HG03469 (cell line): ENCODE measurements at regions not wholly inside any gene's neighbourhood (a gene's known extent, or its start where the extent isn't known, plus 50 kb on each side); places are given as distances from the start of the nearest gene placed in this dataset.
"Not testable (repeated sequence)": the region's sequence is repeated elsewhere in the genome, so short reads cannot be mapped to it uniquely, and the experiment has no call there.

Experiments
- ATAC-seq: cut with Tn5 transposase; IDR thresholded peaks from one replicate; pipeline ENCODE4 v1.9.1; 2021; ENCODE audit warnings: mild to moderate bottlenecking, moderate library complexity, moderate number of reproducible peaks; ENCODE audit not compliant: unreplicated experiment

DNA sequence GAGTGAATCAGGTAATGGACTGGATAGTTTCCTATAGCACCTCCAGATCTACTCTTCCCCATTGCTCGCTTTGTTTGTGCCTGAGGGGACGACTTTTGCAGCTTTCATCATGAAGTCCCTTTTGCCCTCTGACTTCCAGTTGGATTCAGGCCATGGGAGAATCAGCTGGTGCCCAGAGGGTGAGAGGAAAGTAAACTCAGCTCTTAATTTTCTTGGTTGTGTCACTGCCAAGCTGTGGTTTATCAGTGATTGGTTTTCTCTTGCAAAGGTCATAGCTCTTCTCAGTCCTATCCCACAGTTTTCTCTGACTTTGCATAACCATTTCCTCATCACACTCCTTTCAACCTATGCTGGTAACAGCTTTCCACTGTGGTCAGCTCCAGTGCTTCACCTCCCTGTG is 200.1 kb downstream of the KCNJ2 start:
- ATAC-seq, result no peak

DNA sequence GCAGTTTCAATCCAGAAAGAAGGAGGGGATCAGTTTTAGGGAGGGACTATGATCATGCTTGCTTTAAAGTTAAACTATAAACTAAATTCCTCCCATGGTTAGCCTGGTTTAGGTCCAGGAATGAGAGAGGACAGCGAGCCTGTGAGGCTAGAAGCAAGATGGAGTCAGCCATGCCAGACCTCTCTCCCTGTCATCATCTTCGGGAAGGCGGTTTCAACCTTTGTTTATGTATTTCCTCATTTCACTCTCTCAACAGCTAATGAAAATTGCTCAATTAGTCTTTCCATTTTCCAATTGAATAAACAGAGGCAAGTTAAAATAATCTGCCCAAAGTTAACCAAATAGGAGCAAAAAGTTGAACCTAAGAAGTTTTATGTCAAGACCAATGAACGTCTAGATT is 201.5 kb downstream of the KCNJ2 start:
- no peak for ATAC-seq

DNA sequence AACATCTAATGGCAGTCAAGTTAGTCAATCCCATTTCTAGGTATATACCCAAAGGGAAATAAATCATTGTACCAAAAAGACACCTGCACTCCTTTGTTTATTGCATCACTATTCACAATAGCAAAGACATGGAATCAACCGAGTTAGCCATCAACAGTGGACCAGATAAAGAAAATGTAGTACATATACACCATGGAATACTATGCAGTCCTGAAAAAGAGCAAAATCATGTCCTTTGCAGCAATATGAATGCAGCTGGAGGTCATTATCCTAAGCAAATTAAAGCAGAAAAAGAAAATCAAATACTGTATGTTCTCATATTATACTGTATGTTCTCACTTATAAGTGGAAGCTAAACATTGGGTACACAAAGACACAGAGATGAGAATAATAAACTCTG is 204.0 kb downstream of the KCNJ2 start:
- ATAC-seq, result no peak

DNA sequence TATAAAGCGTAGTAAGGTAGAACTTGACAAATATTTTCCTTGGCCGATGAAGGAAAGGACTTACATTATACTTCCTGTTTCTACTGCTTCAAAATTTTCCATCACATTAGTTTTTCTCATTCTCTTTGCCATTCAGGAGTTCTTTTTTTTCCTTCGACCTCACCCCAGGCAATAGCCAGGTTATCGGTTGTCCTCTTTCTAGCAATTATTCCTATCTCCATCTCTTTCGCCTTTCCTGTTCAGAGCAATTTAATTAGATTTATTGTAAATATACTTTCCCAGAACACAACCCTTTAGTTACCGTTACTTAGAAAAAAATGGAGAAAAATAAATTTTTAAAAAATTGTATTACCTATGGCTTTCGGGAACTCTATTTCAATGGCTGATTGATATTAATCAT is 205.2 kb downstream of the KCNJ2 start:
- ATAC-seq, result no peak

DNA sequence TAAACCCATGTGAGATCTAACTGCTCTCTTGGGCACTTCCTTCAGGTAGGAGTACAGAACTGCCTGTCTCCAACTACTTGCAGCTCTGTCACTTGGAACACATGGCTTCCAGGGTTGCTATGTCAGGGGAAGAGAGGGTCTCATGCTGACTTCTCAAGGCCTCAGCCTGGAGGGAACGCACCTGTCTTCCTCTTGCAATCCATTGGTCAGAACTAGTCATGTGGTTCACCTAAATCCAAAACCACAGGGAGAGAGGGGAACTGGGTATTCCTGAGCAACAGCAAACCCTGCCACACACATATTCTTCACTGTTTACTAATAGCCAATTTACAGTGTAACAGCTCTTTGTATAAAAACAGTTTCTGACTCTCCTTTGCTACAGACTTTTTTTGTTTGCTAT is 206.1 kb downstream of the KCNJ2 start:
- ATAC-seq, result no peak

DNA sequence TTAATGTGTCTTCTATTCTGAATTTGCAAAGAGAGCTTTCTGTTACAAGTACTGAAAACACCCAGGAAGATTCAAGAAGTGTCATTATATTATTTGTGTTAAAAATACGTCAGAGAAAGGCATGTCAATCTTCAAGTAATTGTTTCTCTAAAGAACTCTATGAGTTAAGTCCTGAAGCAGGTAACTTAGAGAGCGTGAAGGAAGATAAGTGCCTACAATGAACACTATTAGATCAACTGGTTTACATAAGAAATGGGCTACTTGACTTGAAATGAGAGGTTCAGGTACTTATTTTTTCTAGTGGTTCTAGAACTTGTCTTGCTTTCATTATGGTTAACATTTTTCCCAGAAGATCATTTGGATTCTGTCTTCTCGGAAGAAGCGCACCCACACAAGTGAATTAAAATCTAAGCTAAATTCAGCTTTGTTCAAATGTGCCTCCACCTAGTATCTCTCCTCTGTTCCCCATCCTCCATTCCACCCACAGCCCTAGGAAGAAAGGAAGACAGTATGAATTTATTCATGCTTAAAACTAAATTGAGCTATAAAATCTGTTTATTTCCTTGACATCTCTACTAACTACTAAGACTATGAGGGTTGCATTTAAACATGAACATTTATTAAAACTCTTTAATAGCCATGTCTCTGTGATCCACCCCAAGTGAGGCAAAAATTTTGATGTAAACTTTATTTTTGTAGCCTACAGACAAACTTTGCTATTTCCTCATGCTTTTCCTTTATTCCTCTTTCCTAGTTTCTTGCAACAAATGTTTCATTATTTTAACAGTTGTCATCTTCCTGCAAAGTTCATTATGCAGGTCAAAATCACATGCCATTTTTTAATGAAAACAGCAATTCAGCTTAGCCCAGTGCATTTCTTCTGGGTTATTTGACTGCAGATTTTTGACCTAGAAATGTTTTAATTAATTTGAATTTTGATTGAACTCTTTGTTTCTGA is 206.8 kb downstream of the KCNJ2 start:
- no peak for ATAC-seq

DNA sequence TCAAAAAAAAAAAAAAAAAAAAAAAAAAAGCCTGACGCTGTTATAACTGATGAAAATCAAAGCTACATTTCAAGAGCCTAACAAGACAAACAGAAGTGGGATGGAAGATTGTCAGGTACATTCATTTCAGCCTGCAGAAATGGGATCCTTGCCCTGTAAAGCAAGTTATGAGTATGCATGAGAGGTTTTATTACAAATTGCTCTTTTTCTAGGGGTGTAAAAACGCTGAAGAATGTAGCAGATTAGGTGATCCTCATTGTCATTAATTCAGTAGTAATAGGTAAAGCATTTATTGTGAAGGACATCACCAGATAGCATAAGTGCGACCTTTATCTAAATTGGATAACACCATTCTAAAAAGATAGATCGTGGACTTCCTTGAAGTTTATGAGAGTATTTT is 208.3 kb downstream of the KCNJ2 start:
- ATAC-seq, result no peak

DNA sequence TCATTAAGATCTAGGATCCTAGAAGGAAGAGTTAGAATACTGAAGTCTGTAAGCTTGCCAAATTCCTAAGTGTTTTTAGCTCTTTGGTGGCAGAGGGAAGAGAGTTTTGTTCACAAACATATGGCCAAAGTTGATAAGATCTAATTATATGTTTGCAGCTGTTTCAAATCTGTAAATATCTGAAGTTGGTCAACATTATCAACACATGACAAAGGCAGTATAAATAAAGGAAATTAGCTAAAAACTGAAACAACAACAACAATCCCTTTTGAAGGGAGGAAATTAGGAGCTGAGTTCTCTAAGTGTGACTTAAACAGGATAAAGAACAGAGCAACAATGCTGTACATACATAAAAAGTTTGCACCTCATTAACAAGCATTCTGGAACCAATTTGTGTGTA is 208.7 kb downstream of the KCNJ2 start:
- ATAC-seq, result no peak

DNA sequence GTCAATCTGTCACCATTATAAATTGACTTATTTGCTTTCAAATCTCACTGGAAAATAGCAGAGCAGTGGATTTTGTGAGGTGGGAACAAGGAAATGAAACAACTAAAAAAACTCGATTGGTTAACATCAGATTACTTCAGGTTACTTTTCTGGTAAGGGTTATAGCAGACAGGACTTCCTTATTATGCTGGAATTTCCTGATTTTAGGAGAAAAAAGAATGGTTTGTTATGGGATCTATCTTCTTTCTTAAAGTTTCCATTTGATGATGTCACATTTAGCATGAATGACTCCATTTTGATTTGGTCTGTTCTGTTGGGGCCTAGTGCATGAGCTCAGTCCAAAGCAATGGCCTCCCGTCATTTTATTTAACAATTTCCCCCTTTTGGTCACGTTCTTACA is 210.6 kb downstream of the KCNJ2 start:
- no peak for ATAC-seq

DNA sequence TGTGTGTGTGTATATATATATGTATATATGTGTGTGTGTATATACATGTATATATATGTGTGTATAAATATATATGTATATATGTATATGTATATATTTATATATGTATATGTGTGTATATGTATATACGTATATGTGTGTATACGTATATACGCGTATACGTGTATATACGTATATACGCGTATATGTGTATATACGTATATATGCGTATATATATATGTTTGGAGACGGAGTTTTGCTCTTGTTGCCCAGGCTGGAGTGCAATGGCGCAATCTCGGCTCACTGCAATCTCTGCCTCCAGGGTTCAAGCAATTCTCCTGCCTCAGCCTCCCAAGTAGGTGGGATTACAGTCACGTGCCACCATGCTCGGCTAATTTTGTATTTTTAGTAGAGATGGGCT is 212.6 kb downstream of the KCNJ2 start:
- not testable (repeated sequence) for ATAC-seq

DNA sequence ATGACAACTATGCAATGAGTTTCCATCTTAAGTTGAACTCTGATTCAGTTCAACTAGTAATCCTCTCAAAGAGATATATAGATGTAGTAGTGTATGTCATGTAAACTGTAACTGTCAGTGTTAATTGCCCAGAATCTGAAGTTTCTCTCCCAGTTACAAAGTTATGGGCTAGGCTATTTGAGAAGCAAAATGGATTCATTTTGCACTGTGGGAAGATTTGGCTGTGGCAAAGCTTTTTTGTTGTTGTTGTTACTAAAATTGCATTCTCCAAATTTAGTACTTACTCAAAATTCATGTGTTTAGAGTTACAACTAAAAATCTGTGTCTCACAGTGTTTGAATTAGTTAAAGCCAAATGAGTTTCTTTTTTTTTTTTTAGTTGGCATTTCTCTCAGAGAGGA is 219.0 kb downstream of the KCNJ2 start:
- no peak for ATAC-seq

DNA sequence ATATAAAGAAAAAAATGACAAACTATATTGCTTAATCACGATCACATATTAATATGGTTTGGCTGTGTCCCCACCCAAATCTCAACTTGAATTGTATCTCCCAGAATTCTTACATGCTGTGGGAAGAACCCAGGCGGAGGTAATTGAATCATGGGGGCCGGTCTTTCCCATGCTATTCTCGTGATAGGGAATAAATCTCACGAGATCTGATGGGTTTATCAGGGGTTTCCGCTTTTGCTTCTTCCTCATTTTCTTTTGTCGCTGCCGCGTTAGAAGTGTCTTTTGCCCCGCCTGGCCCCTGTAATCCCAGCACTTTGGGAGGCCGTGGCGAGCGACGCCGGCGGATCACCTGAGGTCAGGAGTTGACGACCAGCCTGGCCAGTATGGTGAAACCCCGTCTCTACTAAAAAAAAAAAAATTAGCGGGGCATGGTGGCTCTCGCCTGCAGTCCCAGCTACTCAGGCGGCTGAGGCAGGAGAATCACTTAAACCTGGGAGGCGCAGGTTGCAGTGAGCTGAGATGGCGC is 220.0 kb downstream of the KCNJ2 start:
- not testable (repeated sequence) for ATAC-seq

DNA sequence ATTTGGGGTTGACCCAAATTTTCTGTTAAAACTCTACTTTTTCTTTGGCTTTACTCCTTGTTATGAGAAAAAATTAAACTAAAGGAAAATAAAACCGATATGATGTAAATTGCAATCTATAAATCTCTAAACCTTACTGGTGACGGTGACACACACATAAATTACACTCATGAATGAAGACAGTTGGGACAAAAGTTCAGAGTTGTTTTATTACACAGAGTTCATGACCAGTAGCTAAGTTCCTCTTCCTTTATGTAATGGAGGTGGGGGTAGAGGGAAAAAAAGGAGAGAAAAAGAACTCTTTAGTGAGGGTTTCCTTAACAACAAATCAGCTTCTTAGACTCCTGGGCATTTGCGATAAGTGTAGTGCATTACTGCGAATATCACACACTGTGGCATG is 220.7 kb downstream of the KCNJ2 start:
- ATAC-seq, result no peak

DNA sequence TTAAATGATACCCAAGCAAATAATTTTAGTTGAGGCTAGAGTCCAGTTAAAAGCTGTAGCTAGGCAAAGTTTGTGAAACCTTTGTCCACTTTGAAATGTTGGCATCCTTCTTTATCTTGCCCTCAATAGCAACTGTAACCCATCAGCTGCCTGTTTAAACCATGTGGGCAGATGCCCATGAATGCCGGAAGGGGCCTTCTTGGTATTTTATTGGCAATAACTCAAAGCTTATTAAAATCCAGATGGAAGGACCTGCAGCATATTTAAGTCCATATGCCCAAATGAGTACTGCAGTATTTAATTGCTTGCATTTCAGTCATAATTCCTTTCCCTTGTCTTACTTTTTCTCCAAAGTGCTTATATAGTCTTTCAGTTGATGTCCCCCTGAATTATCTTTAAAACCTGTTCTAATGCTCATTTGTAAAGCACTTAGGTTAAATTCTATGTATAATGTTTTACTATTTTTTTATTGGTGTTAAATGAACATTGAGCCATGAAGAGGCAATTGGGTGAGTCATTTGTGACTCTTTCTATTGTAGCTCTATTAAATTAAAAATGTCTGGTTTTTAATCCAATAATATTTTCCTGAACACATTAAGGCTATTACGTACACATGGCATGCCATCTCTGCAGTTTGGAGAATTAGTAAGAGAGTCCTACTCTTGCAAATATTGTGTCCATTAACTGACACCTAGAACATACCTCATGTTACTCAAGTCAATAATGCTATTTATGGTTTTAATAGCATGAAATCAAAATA is 225.3 kb downstream of the KCNJ2 start:
- no peak for ATAC-seq

DNA sequence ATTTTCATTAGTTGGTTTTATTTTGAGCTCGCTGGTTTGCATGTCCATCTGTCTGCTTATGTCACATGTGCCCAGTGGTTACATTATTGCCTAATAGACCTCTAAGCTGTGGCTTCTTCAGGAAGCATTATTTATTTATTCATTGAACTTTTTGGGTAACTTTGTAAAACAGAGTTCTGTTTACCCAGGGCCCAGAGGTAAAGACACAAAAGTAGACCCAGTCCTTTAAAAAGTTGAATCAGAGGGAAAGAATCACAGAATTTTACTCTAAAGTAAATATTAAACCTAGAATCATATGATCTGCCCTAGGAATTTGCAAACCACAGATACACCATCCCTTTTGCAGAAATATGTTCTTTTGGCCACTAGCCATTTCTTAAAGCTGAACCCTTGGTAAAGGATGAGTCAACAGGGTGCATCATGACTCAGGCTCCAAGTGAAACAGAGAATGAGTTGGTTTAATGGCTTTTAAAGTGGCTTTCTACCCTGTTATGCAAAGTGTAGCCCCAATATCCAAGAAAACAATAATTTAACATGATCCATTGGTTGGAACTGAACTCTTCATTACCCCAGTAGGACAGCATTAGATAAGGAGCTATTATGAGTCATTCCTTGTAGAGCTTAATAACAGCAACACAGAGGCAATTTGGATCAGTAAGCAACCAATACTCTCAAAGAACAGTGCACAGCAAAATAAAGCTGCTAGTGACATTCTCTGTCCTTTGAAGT is 236.3 kb downstream of the KCNJ2 start:
- ATAC-seq, result no peak

DNA sequence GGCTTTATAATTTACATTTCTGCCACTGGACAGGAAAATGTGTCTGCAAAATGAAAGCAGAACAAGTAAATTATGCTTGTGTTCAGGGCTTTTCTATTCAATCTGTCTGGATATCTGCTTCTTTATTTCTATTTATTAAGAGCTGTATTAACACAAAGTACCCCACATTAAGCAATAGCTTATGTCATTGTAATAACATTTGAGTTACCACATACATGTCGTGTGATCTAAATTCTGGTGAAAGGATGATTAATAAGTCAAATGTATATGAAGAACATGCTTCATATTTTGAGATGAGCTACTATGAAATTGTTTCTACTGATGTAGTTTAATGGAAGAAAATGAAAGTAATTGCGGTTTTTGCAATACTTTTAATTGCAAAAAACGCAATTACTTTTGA is 238.2 kb downstream of the KCNJ2 start:
- ATAC-seq, result no peak

DNA sequence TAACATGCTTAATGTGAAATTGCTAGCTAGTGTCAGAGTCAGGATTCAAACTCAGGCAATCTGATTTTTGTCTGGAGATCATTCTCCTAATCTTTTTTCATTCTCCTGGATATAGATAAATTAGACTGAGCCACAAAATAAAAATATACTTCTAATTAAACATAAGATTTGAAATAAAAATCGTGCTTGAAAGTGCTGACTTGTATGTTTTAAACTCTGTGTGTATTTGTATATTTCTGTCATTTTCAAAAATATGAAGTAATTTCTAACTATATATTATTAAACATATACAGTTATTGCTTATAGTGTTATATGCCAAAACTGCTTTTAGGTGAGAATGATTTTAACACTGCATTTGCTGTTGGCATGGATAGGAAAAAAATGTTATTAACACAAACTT is 239.4 kb downstream of the KCNJ2 start:
- no peak for ATAC-seq

DNA sequence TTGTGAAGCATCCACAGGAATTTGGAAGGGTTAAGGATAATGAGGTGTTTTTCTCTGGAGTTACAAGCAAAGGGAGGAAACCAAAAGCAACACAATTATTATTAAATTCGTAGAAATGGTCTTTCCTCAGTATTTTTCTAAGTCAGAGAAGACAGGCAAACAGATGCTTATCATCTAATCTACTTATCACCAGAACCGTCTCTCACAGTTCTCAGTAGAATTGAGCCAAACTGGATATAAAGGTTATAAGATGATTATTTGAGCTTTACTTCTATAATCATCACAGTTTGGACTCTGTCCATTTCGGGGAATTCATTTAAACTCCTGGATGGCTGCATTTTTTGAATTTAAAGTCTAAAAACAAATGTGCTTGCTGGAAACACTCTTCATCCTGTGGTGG is 245.0 kb downstream of the KCNJ2 start:
- ATAC-seq, result no peak

DNA sequence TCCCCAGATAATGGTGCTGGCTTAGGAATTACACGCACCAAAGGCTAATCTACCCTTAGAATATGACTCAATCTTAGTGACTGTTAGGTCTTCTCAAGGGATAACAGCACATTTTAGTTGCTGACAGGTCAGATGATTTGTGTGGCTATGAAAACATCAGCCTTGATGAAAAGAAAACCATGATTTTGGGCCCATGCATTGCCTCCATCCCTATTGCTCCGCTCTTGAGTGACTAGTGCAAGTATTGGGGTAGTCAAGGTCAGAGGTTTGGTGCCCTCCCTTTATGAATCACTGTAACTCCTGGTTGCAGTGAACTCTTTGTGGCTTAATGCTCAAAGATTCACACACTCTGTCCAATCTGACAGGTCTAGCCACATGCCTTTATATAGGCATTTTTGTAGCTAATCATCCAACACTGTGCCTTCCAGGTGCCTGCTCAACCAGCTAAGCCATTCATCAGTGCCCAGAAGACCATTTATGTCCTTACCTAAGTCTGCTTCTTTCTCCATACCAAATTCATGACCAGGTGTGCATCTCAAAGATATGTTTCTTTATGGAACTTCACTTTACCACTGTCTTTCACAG is 251.6 kb downstream of the KCNJ2 start:
- ATAC-seq, result no peak

DNA sequence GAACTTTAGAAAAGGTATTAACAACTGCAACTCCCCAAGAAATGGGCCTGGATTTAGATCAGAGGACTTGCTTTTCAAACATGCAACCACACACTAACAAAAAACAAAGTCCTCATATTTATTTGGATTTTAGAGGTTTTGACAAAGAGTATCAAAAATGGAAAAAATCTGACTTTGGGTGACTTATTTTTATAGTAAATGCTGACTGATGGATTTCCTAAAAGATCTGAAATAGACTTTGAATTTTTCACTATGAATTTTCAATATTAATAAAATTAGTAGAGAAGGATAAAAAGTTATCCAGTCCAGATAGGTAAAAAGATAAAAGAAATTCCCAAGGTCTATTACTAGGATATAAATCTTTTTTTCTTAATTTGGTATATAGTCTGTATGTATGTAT is 253.5 kb downstream of the KCNJ2 start:
- ATAC-seq, result no peak

DNA sequence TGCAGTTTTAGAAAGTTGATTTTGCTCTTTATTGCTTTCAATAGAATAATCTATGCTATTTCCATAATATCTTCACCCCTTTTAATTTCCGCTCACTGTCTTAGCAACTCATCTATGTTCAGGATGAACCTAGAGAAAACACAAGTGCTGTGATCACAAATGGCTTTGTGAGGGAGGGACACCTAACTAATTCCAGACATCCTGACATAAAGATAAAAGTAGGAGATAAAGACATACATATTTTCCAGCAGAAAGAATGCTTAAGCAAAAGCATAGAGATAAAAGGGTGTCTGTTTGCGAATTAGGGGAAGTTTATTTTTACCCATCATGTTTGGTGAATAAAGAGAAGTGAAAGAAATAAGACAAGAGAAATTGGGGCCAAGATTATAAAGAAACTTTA is 254.2 kb downstream of the KCNJ2 start:
- ATAC-seq, result no peak
